ENCODE measurements at regions not wholly inside any gene's neighbourhood (a gene's known extent, or its start where the extent isn't known, plus 50 kb on each side); places are given as distances from the start of the nearest gene placed in this dataset.

DNA sequence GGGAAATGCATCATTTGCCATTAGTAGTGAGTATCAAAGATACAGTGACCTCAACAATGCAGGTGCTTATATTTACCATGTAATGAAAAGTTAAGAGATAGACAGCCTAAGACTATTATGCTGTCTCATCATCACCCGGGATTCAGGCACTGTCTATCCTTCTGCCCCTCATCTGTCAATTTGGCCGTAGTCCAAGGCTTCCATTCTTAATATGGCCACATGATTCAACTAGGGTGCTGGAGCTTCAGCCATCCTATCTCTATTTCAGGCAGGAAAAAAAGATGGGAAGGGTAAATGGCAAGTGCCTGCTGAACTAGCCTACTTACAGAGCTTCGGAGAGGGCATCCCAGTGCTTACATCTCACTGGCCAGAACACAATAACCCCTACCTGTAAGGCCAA lies 196.7 kb upstream of the LNX1 start:
- H3K36me3 ChIP-seq (replicated peaks in 1 of 2; ENCODE audit: control insufficient read depth in 1 of 2, insufficient read depth in 2 of 2, low read length in 2 of 2): no peaks in the 10 kb centered on the region
- WGBS (ENCODE audit: low lambda C conversion rate): 21% methylated on average over 2 of the region's 3 CpGs
- BruUV-seq (replicated peaks): no TSS peak
- no peak for FAIRE-seq
- no peaks in the 10 kb centered on the region for H4K20me1 ChIP-seq (ENCODE audit: insufficient read depth, low read length)
- H3K9me3 ChIP-seq (ENCODE audit: low read length): no peaks in the 10 kb centered on the region
- no peak overlapping the region for H3K4me2 ChIP-seq (ENCODE audit: low read depth, low read length)
- CTCF ChIA-PET (ENCODE audit: low intra/inter-chr PET ratio, low total read pairs): no interaction called here
- H2AFZ ChIP-seq (ENCODE audit: low read length): no peak overlapping the region
- no peak overlapping the region for H3K27ac ChIP-seq (ENCODE audit: extremely low read length, insufficient read depth, low read length)
- no peak for DNase-seq (ENCODE audit: low spot score)
- intact Hi-C loops (cut with micrococcal nuclease; ENCODE audit: unreplicated experiment) (no loop called here), in situ Hi-C loops (cut with HindIII; ENCODE audit: extremely low pct_ligation_motif_present, low pct_unique_long_range_greater_than_20kb) (no loop called here)
- POLR2A ChIA-PET: no interaction called here
- no peak overlapping the region for H3K9ac ChIP-seq (ENCODE audit: insufficient read depth, low read depth, low read length)
- H3K79me2 ChIP-seq (ENCODE audit: insufficient read depth, low read length): no peaks in the 10 kb centered on the region
- no peak for ATAC-seq
- H3K4me3 ChIP-seq (replicated peaks in 1 of 3; ENCODE audit: insufficient read depth in 1 of 3, low read depth in 2 of 3, low read length in 3 of 3): no peak overlapping the region
- TF ChIP-seq KDM4B (CRISPR knock-in tag; IDR thresholded peaks at IDR 0.05) (no peak), ZFP41 (CRISPR knock-in tag; IDR thresholded peaks at IDR 0.05; ENCODE audit: borderline replicate concordance) (no peak), AKAP8 (CRISPR knock-in tag; IDR thresholded peaks at IDR 0.05) (no peak), NR2C2 (CRISPR knock-in tag; IDR thresholded peaks at IDR 0.05; ENCODE audit: borderline replicate concordance) (no peak), GTF3A (CRISPR knock-in tag; conservative IDR thresholded peaks at IDR 0.05) (no peak), FOXA3 (CRISPR knock-in tag; IDR thresholded peaks at IDR 0.05) (no peak), CBFB (CRISPR knock-in tag; IDR thresholded peaks at IDR 0.05) (no peak), ZNF235 (CRISPR knock-in tag; IDR thresholded peaks at IDR 0.05; ENCODE audit: borderline replicate concordance) (no peak), ARNTL (CRISPR knock-in tag; IDR thresholded peaks at IDR 0.05) (no peak), EHMT2 (IDR thresholded peaks at IDR 0.05; ENCODE audit: borderline replicate concordance, low read depth, low read length) (no peak), NFIB (CRISPR knock-in tag; IDR thresholded peaks at IDR 0.05; ENCODE audit: borderline replicate concordance) (no peak), HNRNPUL1 (IDR thresholded peaks at IDR 0.05; ENCODE audit: low read depth, low read length) (no peak), RAD51 (IDR thresholded peaks at IDR 0.05; ENCODE audit: borderline replicate concordance) (no peak), ZMYM4 (CRISPR knock-in tag; IDR thresholded peaks at IDR 0.05) (no peak)
- TF ChIP-seq, protein P1, sequence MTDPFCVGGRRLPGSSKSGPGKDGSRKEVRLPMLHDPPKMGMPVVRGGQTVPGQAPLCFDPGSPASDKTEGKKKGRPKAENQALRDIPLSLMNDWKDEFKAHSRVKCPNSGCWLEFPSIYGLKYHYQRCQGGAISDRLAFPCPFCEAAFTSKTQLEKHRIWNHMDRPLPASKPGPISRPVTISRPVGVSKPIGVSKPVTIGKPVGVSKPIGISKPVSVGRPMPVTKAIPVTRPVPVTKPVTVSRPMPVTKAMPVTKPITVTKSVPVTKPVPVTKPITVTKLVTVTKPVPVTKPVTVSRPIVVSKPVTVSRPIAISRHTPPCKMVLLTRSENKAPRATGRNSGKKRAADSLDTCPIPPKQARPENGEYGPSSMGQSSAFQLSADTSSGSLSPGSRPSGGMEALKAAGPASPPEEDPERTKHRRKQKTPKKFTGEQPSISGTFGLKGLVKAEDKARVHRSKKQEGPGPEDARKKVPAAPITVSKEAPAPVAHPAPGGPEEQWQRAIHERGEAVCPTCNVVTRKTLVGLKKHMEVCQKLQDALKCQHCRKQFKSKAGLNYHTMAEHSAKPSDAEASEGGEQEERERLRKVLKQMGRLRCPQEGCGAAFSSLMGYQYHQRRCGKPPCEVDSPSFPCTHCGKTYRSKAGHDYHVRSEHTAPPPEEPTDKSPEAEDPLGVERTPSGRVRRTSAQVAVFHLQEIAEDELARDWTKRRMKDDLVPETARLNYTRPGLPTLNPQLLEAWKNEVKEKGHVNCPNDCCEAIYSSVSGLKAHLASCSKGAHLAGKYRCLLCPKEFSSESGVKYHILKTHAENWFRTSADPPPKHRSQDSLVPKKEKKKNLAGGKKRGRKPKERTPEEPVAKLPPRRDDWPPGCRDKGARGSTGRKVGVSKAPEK (CRISPR knock-in tag; IDR thresholded peaks at IDR 0.05; ENCODE audit: borderline replicate concordance): no peak
- H3K4me1 ChIP-seq (ENCODE audit: insufficient read depth, low read length): peaks cover 5% of the 10 kb centered on the region; the same call in 1 of the 2 replicates
- H3K27me3 ChIP-seq (ENCODE audit: control insufficient read depth in 1 of 2, insufficient read depth in 2 of 2, low read length in 2 of 2): no peaks in the 10 kb centered on the region; a peak in 1 of 5 replicates
